ENCODE measurements at regions not wholly inside any gene's neighbourhood (a gene's known extent, or its start where the extent isn't known, plus 50 kb on each side); places are given as distances from the start of the nearest gene placed in this dataset.
"Not testable (repeated sequence)": the region's sequence is repeated elsewhere in the genome, so short reads cannot be mapped to it uniquely, and the experiment has no call there.

DNA sequence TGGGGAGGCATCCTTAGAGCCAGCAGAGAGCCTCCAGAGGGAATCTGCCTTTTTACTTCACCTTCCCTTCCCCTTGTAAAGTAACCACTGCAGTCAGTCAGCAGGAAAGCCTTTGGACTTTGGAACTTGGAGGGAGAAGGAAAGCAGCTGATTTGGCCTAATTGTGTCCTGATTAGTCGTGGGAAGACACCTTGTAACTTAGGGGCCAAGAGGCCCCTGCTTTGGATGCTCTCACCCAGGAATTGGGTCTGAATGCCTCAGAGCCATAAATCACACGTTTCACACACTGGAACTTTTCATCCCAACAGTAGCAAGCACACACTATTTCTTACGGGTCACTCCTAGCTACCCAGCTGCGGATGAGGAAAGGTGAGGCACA lies 81.0 kb upstream of the PPM1B start:
- H4K20me1 ChIP-seq (ENCODE audit: control insufficient read depth, insufficient read depth, insufficient read length): no peaks in the 10 kb centered on the region
- H3K79me2 ChIP-seq (ENCODE audit: insufficient read depth, low read length): no peaks in the 10 kb centered on the region
- no peak for DNase-seq
- peak overlapping the region; percentile 50 for H3K27ac ChIP-seq (ENCODE audit: insufficient read length, low read depth, low read length)
- no peak overlapping the region for H2BK5ac ChIP-seq (ENCODE audit: insufficient read length, low read length)
- Mint-ChIP-seq H3K27ac (peak overlapping the region; percentile 66 to 92 (median 72); a peak in 6 of 7 replicates), H3K27me3 (ENCODE audit: low read depth) (no peaks in the 10 kb centered on the region), H3K4me1 (peaks cover 33 to 38% of the 10 kb centered on the region in 2 experiments), H3K36me3 (ENCODE audit: insufficient read depth in 1 of 3, low read depth in 3 of 3) (no peaks in the 10 kb centered on the region; a peak in 1 of 7 replicates), H3K9me3 (no peaks in the 10 kb centered on the region; a peak in 2 of 5 replicates), H3K4me3 (peak overlapping the region; percentile 16 to 66; a peak in 1 of 5 replicates)
- no peak overlapping the region for H2BK120ac ChIP-seq (ENCODE audit: low read depth, low read length, poor library complexity, severe bottlenecking)
- no peak overlapping the region for H3T11ph ChIP-seq (ENCODE audit: low read length)
- no CpG with 5 or more reads among the region's 4 CpGs for WGBS (ENCODE audit: extremely low coverage, insufficient read length, low lambda C conversion rate)
- H3K14ac ChIP-seq (ENCODE audit: insufficient read depth, low read length): 0 out of 2 replicates have a peak overlapping the region, but pooled peaks have one; percentile 41
- H3K4me1 ChIP-seq (ENCODE audit: insufficient read depth, low read length): peaks cover 10% of the 10 kb centered on the region; the same call in 1 of the 2 replicates
- H4K91ac ChIP-seq (ENCODE audit: insufficient read length, low read depth, low read length): no peak overlapping the region
- H3K23ac ChIP-seq (ENCODE audit: insufficient read length, low read depth, low read length): no peak overlapping the region
- H3K18ac ChIP-seq (ENCODE audit: insufficient read length, low read depth, low read length): peak overlapping the region; percentile 49
- H2AFZ ChIP-seq (ENCODE audit: low read length): no peak overlapping the region
- H2BK15ac ChIP-seq (ENCODE audit: low read depth, low read length): no peak overlapping the region
- H3K9me3 ChIP-seq (ENCODE audit: control insufficient read depth, low read depth, low read length): no peaks in the 10 kb centered on the region
- H3K23me2 ChIP-seq (ENCODE audit: insufficient read length, low read depth, low read length, poor library complexity, severe bottlenecking): no peaks in the 10 kb centered on the region
- peak overlapping the region; percentile 18 for H2BK12ac ChIP-seq (ENCODE audit: insufficient read length, low read depth, low read length)
- H3K9ac ChIP-seq (ENCODE audit: extremely low read depth, insufficient read length, low read length): no peak overlapping the region
- peak overlapping the region; percentile 42 for H3K4me2 ChIP-seq (ENCODE audit: insufficient read depth, insufficient read length, low read length)
- no peaks in the 10 kb centered on the region for H3K79me1 ChIP-seq (ENCODE audit: insufficient read depth, low read depth, low read length, poor library complexity, severe bottlenecking)
- no peaks in the 10 kb centered on the region for H3K27me3 ChIP-seq (ENCODE audit: insufficient read depth, low read length)
- no peak overlapping the region for H2BK20ac ChIP-seq (ENCODE audit: low read depth, low read length, poor library complexity, severe bottlenecking)
- H2AK5ac ChIP-seq (ENCODE audit: insufficient read length, low read length): no peak overlapping the region
- no peak overlapping the region for H3K4ac ChIP-seq (ENCODE audit: low read depth, low read length)
- TF ChIP-seq, protein P1, sequence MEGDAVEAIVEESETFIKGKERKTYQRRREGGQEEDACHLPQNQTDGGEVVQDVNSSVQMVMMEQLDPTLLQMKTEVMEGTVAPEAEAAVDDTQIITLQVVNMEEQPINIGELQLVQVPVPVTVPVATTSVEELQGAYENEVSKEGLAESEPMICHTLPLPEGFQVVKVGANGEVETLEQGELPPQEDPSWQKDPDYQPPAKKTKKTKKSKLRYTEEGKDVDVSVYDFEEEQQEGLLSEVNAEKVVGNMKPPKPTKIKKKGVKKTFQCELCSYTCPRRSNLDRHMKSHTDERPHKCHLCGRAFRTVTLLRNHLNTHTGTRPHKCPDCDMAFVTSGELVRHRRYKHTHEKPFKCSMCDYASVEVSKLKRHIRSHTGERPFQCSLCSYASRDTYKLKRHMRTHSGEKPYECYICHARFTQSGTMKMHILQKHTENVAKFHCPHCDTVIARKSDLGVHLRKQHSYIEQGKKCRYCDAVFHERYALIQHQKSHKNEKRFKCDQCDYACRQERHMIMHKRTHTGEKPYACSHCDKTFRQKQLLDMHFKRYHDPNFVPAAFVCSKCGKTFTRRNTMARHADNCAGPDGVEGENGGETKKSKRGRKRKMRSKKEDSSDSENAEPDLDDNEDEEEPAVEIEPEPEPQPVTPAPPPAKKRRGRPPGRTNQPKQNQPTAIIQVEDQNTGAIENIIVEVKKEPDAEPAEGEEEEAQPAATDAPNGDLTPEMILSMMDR (conservative IDR thresholded peaks at IDR 0.05): no peak
- no peak overlapping the region for H3K56ac ChIP-seq (ENCODE audit: insufficient read length, low read depth, low read length)
- no peak overlapping the region for H4K8ac ChIP-seq (replicated peaks; ENCODE audit: insufficient read length, low read depth, low read length)
- no peak overlapping the region for H4K5ac ChIP-seq (ENCODE audit: insufficient read length, low read depth, low read length)

DNA sequence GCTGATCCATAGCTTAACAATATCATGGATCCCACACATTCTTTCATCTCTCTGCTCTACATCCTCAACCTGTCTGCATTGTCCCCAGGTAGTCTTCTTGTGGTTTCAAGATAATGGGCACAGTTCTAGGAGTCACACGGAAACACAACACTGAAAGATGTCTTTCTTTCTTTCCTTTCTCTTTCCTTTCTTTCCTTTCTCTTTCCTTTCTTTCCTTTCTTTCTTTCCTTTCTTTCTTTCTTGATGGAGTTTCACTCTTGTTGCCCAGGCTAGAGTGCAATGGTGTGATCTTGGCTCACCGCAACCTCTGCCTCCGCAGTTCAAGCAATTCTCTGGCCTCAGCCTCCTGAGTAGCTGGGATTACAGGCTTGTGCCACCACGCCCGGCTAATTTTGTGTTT lies 76.2 kb upstream of the PPM1B start:
- H3K27ac Mint-ChIP-seq; H3K23me2 ChIP-seq (ENCODE audit: insufficient read length, low read depth, low read length, poor library complexity, severe bottlenecking); H2AFZ ChIP-seq (ENCODE audit: low read length); H3K79me2 ChIP-seq (ENCODE audit: insufficient read depth, low read length); DNase-seq; H3K9me3 Mint-ChIP-seq; H3K9me3 ChIP-seq (ENCODE audit: control insufficient read depth, low read depth, low read length); H3K9ac ChIP-seq (ENCODE audit: extremely low read depth, insufficient read length, low read length); H3K14ac ChIP-seq (ENCODE audit: insufficient read depth, low read length); H3K27me3 Mint-ChIP-seq (ENCODE audit: low read depth); H2BK15ac ChIP-seq (ENCODE audit: low read depth, low read length); H4K5ac ChIP-seq (ENCODE audit: insufficient read length, low read depth, low read length); H4K20me1 ChIP-seq (ENCODE audit: control insufficient read depth, insufficient read depth, insufficient read length); H2BK20ac ChIP-seq (ENCODE audit: low read depth, low read length, poor library complexity, severe bottlenecking); H2BK12ac ChIP-seq (ENCODE audit: insufficient read length, low read depth, low read length); H2AK5ac ChIP-seq (ENCODE audit: insufficient read length, low read length); H3K27me3 ChIP-seq (ENCODE audit: insufficient read depth, low read length); H3K18ac ChIP-seq (ENCODE audit: insufficient read length, low read depth, low read length); H3T11ph ChIP-seq (ENCODE audit: low read length); H3K4me3 Mint-ChIP-seq; H4K91ac ChIP-seq (ENCODE audit: insufficient read length, low read depth, low read length); H4K8ac ChIP-seq (replicated peaks; ENCODE audit: insufficient read length, low read depth, low read length); H3K36me3 Mint-ChIP-seq (ENCODE audit: insufficient read depth in 1 of 3, low read depth in 3 of 3); H3K4ac ChIP-seq (ENCODE audit: low read depth, low read length); H3K4me1 ChIP-seq (ENCODE audit: insufficient read depth, low read length); H2BK120ac ChIP-seq (ENCODE audit: low read depth, low read length, poor library complexity, severe bottlenecking); H2BK5ac ChIP-seq (ENCODE audit: insufficient read length, low read length); H3K79me1 ChIP-seq (ENCODE audit: insufficient read depth, low read depth, low read length, poor library complexity, severe bottlenecking); H3K23ac ChIP-seq (ENCODE audit: insufficient read length, low read depth, low read length); H3K56ac ChIP-seq (ENCODE audit: insufficient read length, low read depth, low read length); H3K27ac ChIP-seq (ENCODE audit: insufficient read length, low read depth, low read length); H3K4me2 ChIP-seq (ENCODE audit: insufficient read depth, insufficient read length, low read length): not testable (repeated sequence)
- H3K4me1 Mint-ChIP-seq: peaks cover 20 to 26% of the 10 kb centered on the region in 2 experiments
- WGBS (ENCODE audit: extremely low coverage, insufficient read length, low lambda C conversion rate): no CpG with 5 or more reads among the region's 5 CpGs
